OCI-LY7 (cell line): ENCODE measurements at regions not wholly inside any gene's neighbourhood (a gene's known extent, or its start where the extent isn't known, plus 50 kb on each side); places are given as distances from the start of the nearest gene placed in this dataset.

ENCODE experiments used
- BruUV-seq: library from RNA; stranded (reverse); fragments of 400-500 nt; replicated peaks from 2 replicates; lab custom pipeline; 2021; lab: Mats Ljungman, UMichigan
- CTCF ChIA-PET: fragments of 300-600 bp; sonication (Branson Sonifier 250); formaldehyde crosslinking; loops from one replicate; lab custom pipeline; 2022; ENCODE audit warnings: antibody characterized with exemption; ENCODE audit not compliant: unreplicated experiment; lab: Charles Lee
- POLR2A ChIA-PET: fragments of 300-600 bp; sonication (Branson Sonifier 250); formaldehyde crosslinking; loops from one replicate; lab custom pipeline; 2022; ENCODE audit warnings: antibody characterized with exemption; lab: Charles Lee
- DNase-seq: peaks from one replicate; pipeline ENCODE4 v3.0.0-alpha.2; 2015; ENCODE audit warnings: low spot score
- H2AFZ ChIP-seq: fragments of 200-600 bp; sonication (generic), shearing (Covaris generic); 2 replicates; pipeline ENCODE4 v1.6.1; 2014; ENCODE audit warnings: mild to moderate bottlenecking, antibody characterized with exemption, low read length, moderate library complexity
- H3K27ac ChIP-seq: fragments of 200-600 bp; sonication (generic); 2 replicates; pipeline ENCODE4 v1.5.1; 2014; ENCODE audit warnings: mixed run types, low read depth, mild to moderate bottlenecking, moderate library complexity, low read length, inconsistent platforms; ENCODE audit not compliant: poor library complexity, severe bottlenecking
- H3K36me3 ChIP-seq: fragments of 200-600 bp; sonication (generic); 2 replicates; pipeline ENCODE4 v1.6.1; 2014; ENCODE audit warnings: mild to moderate bottlenecking, antibody characterized with exemption, low read length, moderate library complexity, mixed read lengths; ENCODE audit not compliant: insufficient read depth
- H3K4me1 ChIP-seq: fragments of 200-600 bp; sonication (generic); 2 replicates; pipeline ENCODE4 v1.5.1; 2014; ENCODE audit warnings: mild to moderate bottlenecking, low read length; ENCODE audit not compliant: insufficient read depth, poor library complexity, severe bottlenecking
- H3K4me2 ChIP-seq: fragments of 200-600 bp; sonication (generic); 2 replicates; pipeline ENCODE4 v1.6.1; 2014; ENCODE audit warnings: mild to moderate bottlenecking, low read length
- H3K4me3 ChIP-seq: fragments of 200-600 bp; sonication (generic); 2 replicates; pipeline ENCODE4 v1.5.1; 2014; ENCODE audit warnings: mild to moderate bottlenecking, low read depth, low read length; ENCODE audit not compliant: poor library complexity, severe bottlenecking
- H3K79me2 ChIP-seq: fragments of 200-600 bp; sonication (generic); 2 replicates; pipeline ENCODE4 v1.6.1; 2016; ENCODE audit warnings: low read depth, mild to moderate bottlenecking, low read length, moderate library complexity, mixed read lengths; ENCODE audit not compliant: insufficient read depth
- H3K9me2 ChIP-seq: fragments of 200-600 bp; sonication (generic); 2 replicates; pipeline ENCODE4 v1.6.1; 2016; ENCODE audit warnings: mild to moderate bottlenecking, low read length, mixed read lengths; ENCODE audit not compliant: insufficient read depth
- H3K9me3 ChIP-seq: fragments of 200-600 bp; sonication (generic); 2 replicates; pipeline ENCODE4 v1.6.1; 2014; ENCODE audit warnings: mild to moderate bottlenecking, mixed run types, low read length, mixed read lengths
- H4K20me1 ChIP-seq: fragments of 200-600 bp; sonication (generic); 2 replicates; pipeline ENCODE4 v1.6.1; 2014; ENCODE audit warnings: mild to moderate bottlenecking, antibody characterized with exemption, low read length, moderate library complexity, mixed read lengths; ENCODE audit not compliant: insufficient read depth
- EZH2phosphoT487 ChIP-seq: fragments of 200-600 bp; sonication (generic); IDR thresholded peaks from 2 replicates; pipeline ENCODE4 v1.6.1; 2018; ENCODE audit warnings: low read depth, borderline replicate concordance, mild to moderate bottlenecking, mixed run types, antibody characterized with exemption, low read length, moderate library complexity, mixed read lengths
- intact Hi-C: fragments of 100-400 bp; cut with micrococcal nuclease; formaldehyde crosslinking; loops from one replicate; pipeline ENCODE4 v1.10.0; 2022; ENCODE audit not compliant: unreplicated experiment
- TF ChIP-seq, protein P1 (sequence below): fragments of 200-600 bp; sonication (generic); conservative IDR thresholded peaks from 2 replicates; pipeline ENCODE4 v1.5.1; 2014; ENCODE audit warnings: mild to moderate bottlenecking, antibody characterized with exemption, low read length, moderate library complexity, mixed read lengths

GRCh38 chr7:54332301-54332700 lies 209.9 kb upstream of the VSTM2A start:
- Histone ChIP-seq H3K9me3 (no peaks in the 10 kb centered on the region), H4K20me1 (no peaks in the 10 kb centered on the region), H3K4me2 (no peak overlapping the region), H2AFZ (no peak overlapping the region), H3K27ac (no peak overlapping the region), H3K4me3 (no peak overlapping the region), H3K36me3 (no peaks in the 10 kb centered on the region), H3K79me2 (no peaks in the 10 kb centered on the region), H3K4me1 (no peaks in the 10 kb centered on the region), H3K9me2 (no peaks in the 10 kb centered on the region)
- ChIA-PET POLR2A (interaction anchor here (0.6 to 0.8 kb wide), 3 partner anchors 26 to 480 kb away, joined by 3 to 4 read pairs (median 3); no protein-coding TSS in a partner anchor), CTCF (no interaction called here)
- intact Hi-C loops, result loop anchor here (10.0 kb wide), 1 partner anchor 98 kb away; no protein-coding TSS in a partner anchor
- BruUV-seq, result no TSS peak
- no peak for DNase-seq
- TF ChIP-seq, protein P1, sequence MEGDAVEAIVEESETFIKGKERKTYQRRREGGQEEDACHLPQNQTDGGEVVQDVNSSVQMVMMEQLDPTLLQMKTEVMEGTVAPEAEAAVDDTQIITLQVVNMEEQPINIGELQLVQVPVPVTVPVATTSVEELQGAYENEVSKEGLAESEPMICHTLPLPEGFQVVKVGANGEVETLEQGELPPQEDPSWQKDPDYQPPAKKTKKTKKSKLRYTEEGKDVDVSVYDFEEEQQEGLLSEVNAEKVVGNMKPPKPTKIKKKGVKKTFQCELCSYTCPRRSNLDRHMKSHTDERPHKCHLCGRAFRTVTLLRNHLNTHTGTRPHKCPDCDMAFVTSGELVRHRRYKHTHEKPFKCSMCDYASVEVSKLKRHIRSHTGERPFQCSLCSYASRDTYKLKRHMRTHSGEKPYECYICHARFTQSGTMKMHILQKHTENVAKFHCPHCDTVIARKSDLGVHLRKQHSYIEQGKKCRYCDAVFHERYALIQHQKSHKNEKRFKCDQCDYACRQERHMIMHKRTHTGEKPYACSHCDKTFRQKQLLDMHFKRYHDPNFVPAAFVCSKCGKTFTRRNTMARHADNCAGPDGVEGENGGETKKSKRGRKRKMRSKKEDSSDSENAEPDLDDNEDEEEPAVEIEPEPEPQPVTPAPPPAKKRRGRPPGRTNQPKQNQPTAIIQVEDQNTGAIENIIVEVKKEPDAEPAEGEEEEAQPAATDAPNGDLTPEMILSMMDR, result no peak
- TF ChIP-seq EZH2phosphoT487, result no peak

DNA sequence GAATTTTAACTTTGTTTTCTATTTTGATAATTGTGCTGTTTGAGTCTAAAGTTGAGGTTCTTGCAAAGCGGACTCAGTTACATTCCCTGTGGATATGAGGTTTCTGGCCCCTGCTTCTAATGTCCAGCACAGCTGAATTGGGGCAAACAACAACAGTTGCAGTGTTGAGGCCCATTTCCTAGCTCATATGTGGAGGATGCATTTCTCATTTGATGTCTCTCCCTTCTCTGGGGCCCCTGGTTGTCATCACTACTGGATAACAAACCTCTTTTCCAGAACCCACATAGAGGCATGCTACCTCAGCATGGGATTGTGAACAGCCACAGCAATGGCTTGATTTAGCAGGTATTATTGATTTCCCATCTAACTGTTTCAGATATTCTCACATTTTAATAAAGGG lies 208.2 kb upstream of the VSTM2A start:
- CTCF ChIA-PET, result no interaction called here
- no TSS peak for BruUV-seq
- TF ChIP-seq, protein P1, result no peak
- no peak for TF ChIP-seq EZH2phosphoT487
- intact Hi-C loops, result loop anchor here (10.0 kb wide), 1 partner anchor 99 kb away; no protein-coding TSS in a partner anchor
- H3K9me2 ChIP-seq, result no peaks in the 10 kb centered on the region
- H3K36me3 ChIP-seq, result no peaks in the 10 kb centered on the region
- no peak overlapping the region for H3K4me2 ChIP-seq
- H3K79me2 ChIP-seq, result no peaks in the 10 kb centered on the region
- no peak overlapping the region for H2AFZ ChIP-seq
- no peaks in the 10 kb centered on the region for H3K9me3 ChIP-seq
- no peak overlapping the region for H3K4me3 ChIP-seq
- H4K20me1 ChIP-seq, result no peaks in the 10 kb centered on the region
- no peak overlapping the region for H3K27ac ChIP-seq
- DNase-seq, result no peak
- no peaks in the 10 kb centered on the region for H3K4me1 ChIP-seq
- POLR2A ChIA-PET, result no interaction called here

GRCh38 chr7:54336800-54337199 lies 205.4 kb upstream of the VSTM2A start:
- ChIA-PET CTCF (no interaction called here), POLR2A (interaction anchor here (0.6 to 0.7 kb wide), 2 partner anchors 87 to 453 kb away, joined by 3 read pairs; no protein-coding TSS in a partner anchor)
- Histone ChIP-seq H3K79me2 (no peaks in the 10 kb centered on the region), H2AFZ (no peak overlapping the region), H3K4me3 (no peak overlapping the region), H3K9me3 (no peaks in the 10 kb centered on the region), H3K4me2 (no peak overlapping the region), H4K20me1 (no peaks in the 10 kb centered on the region), H3K4me1 (no peaks in the 10 kb centered on the region), H3K27ac (no peak overlapping the region), H3K9me2 (no peaks in the 10 kb centered on the region), H3K36me3 (no peaks in the 10 kb centered on the region)
- DNase-seq, result no peak
- no TSS peak for BruUV-seq
- TF ChIP-seq, protein P1, result no peak
- intact Hi-C loops, result loop anchor here (10.0 kb wide), 1 partner anchor 102 kb away; no protein-coding TSS in a partner anchor
